H9 (cell line): ENCODE measurements at regions not wholly inside any gene's neighbourhood (a gene's known extent, or its start where the extent isn't known, plus 50 kb on each side); places are given as distances from the start of the nearest gene placed in this dataset.

Experiments
- DNase-seq: peaks from one replicate; pipeline ENCODE4 v3.0.0-alpha.2; 2017
- H2AFZ ChIP-seq: one replicate; pipeline ENCODE4 v1.6.1; 2013; ENCODE audit warnings: mild to moderate bottlenecking, low read length, control low read depth, moderate library complexity
- H2AK5ac ChIP-seq: 2 replicates; pipeline ENCODE4 v1.6.1; 2013; ENCODE audit warnings: low read length, control low read depth, mixed read lengths; ENCODE audit not compliant: insufficient read length
- H2BK120ac ChIP-seq: one replicate; pipeline ENCODE4 v1.6.1; 2013; ENCODE audit warnings: low read depth, mild to moderate bottlenecking, low read length, control low read depth, inconsistent platforms; ENCODE audit not compliant: poor library complexity, severe bottlenecking
- H2BK12ac ChIP-seq: 2 replicates; pipeline ENCODE4 v1.6.1; 2013; ENCODE audit warnings: low read length, control low read depth, mixed read lengths, low read depth; ENCODE audit not compliant: insufficient read length
- H2BK15ac ChIP-seq: 2 replicates; pipeline ENCODE4 v1.6.1; 2013; ENCODE audit warnings: low read depth, low read length, control low read depth
- H2BK20ac ChIP-seq: one replicate; pipeline ENCODE4 v1.6.1; 2013; ENCODE audit warnings: low read depth, mild to moderate bottlenecking, low read length, control low read depth, inconsistent platforms; ENCODE audit not compliant: poor library complexity, severe bottlenecking
- H2BK5ac ChIP-seq: 2 replicates; pipeline ENCODE4 v1.6.1; 2013; ENCODE audit warnings: low read length, control low read depth, mixed read lengths; ENCODE audit not compliant: insufficient read length
- H3K14ac ChIP-seq: 2 replicates; pipeline ENCODE4 v1.6.1; 2013; ENCODE audit warnings: low read length, control low read depth; ENCODE audit not compliant: insufficient read depth
- H3K18ac ChIP-seq: 2 replicates; pipeline ENCODE4 v1.6.1; 2013; ENCODE audit warnings: low read depth, mild to moderate bottlenecking, mixed read lengths, low read length, control low read depth; ENCODE audit not compliant: insufficient read length
- H3K23ac ChIP-seq: 2 replicates; pipeline ENCODE4 v1.6.1; 2013; ENCODE audit warnings: low read length, control low read depth, mixed read lengths, low read depth; ENCODE audit not compliant: insufficient read length
- H3K23me2 ChIP-seq: 2 replicates; pipeline ENCODE4 v1.6.1; 2013; ENCODE audit warnings: low read depth, mild to moderate bottlenecking, mixed read lengths, low read length, control low read depth; ENCODE audit not compliant: insufficient read length, poor library complexity, severe bottlenecking
- H3K27ac ChIP-seq: 2 replicates; pipeline ENCODE4 v1.5.1; 2013; ENCODE audit warnings: low read length, control low read depth, mixed read lengths, low read depth; ENCODE audit not compliant: insufficient read length
- H3K27me3 ChIP-seq: 2 replicates; pipeline ENCODE4 v1.6.1; 2013; ENCODE audit warnings: low read length, control low read depth, inconsistent platforms; ENCODE audit not compliant: insufficient read depth
- H3K4ac ChIP-seq: 2 replicates; pipeline ENCODE4 v1.6.1; 2013; ENCODE audit warnings: low read depth, mild to moderate bottlenecking, control low read depth, inconsistent platforms, low read length, moderate library complexity
- H3K4me1 ChIP-seq: 2 replicates; pipeline ENCODE4 v1.6.1; 2013; ENCODE audit warnings: low read length, control low read depth, inconsistent platforms; ENCODE audit not compliant: insufficient read depth
- H3K4me2 ChIP-seq: 2 replicates; pipeline ENCODE4 v1.6.1; 2013; ENCODE audit warnings: low read length, control low read depth, mixed read lengths; ENCODE audit not compliant: insufficient read length, insufficient read depth
- H3K56ac ChIP-seq: 2 replicates; pipeline ENCODE4 v1.6.1; 2013; ENCODE audit warnings: low read depth, mild to moderate bottlenecking, mixed read lengths, low read length, control low read depth; ENCODE audit not compliant: insufficient read length
- H3K79me1 ChIP-seq: 2 replicates; pipeline ENCODE4 v1.6.1; 2013; ENCODE audit warnings: low read depth, mild to moderate bottlenecking, moderate library complexity, low read length, control low read depth, inconsistent platforms; ENCODE audit not compliant: insufficient read depth, poor library complexity, severe bottlenecking
- H3K79me2 ChIP-seq: 2 replicates; pipeline ENCODE4 v1.6.1; 2013; ENCODE audit warnings: low read length, control low read depth, inconsistent platforms; ENCODE audit not compliant: insufficient read depth
- H3K9ac ChIP-seq: 2 replicates; pipeline ENCODE4 v1.6.1; 2013; ENCODE audit warnings: low read length, control low read depth, mixed read lengths; ENCODE audit not compliant: insufficient read length; ENCODE audit errors: extremely low read depth
- H3K9me3 ChIP-seq: one replicate; pipeline ENCODE4 v1.6.1; 2013; ENCODE audit warnings: low read depth, low read length, inconsistent platforms; ENCODE audit not compliant: control insufficient read depth
- H3T11ph ChIP-seq: one replicate; pipeline ENCODE4 v1.6.1; 2013; ENCODE audit warnings: mild to moderate bottlenecking, low read length, control low read depth, inconsistent platforms
- H4K20me1 ChIP-seq: one replicate; pipeline ENCODE4 v1.6.1; 2013; ENCODE audit not compliant: control insufficient read depth, insufficient read length, insufficient read depth
- H4K5ac ChIP-seq: 2 replicates; pipeline ENCODE4 v1.6.1; 2013; ENCODE audit warnings: low read depth, mild to moderate bottlenecking, mixed read lengths, low read length, control low read depth; ENCODE audit not compliant: insufficient read length
- H4K8ac ChIP-seq: replicated peaks from 2 replicates; pipeline ENCODE4 v1.6.1; 2013; ENCODE audit warnings: low read length, control low read depth, mixed read lengths, low read depth; ENCODE audit not compliant: insufficient read length
- H4K91ac ChIP-seq: 2 replicates; pipeline ENCODE4 v1.6.1; 2013; ENCODE audit warnings: low read depth, mild to moderate bottlenecking, moderate library complexity, mixed read lengths, low read length, control low read depth; ENCODE audit not compliant: insufficient read length
- H3K27ac Mint-ChIP-seq, 3 experiments: 2 replicates in 2 of 3; 3 replicates in 1 of 3; pipeline ENCODE4 v1.8.0; 2020 to 2021; ENCODE audit warnings: mixed read lengths in 3 of 3, mild to moderate bottlenecking in 1 of 3, moderate library complexity in 1 of 3
- H3K27me3 Mint-ChIP-seq: 2 replicates; pipeline ENCODE4 v1.8.0; 2021; ENCODE audit warnings: low read depth, mild to moderate bottlenecking, moderate library complexity, mixed read lengths
- H3K36me3 Mint-ChIP-seq, 3 experiments: 2 replicates in 2 of 3; 3 replicates in 1 of 3; pipeline ENCODE4 v1.8.0; 2020 to 2021; ENCODE audit warnings: low read depth in 3 of 3, mixed read lengths in 3 of 3; ENCODE audit not compliant: insufficient read depth in 1 of 3
- H3K4me1 Mint-ChIP-seq, 2 experiments: 2 replicates each; pipeline ENCODE4 v1.8.0; 2020; ENCODE audit warnings: mixed read lengths in 2 of 2
- H3K4me3 Mint-ChIP-seq, 2 experiments: 2 replicates in 1 of 2; 3 replicates in 1 of 2; pipeline ENCODE4 v1.8.0; 2020 to 2021; ENCODE audit warnings: mild to moderate bottlenecking in 2 of 2, mixed read lengths in 2 of 2, moderate library complexity in 1 of 2
- H3K9me3 Mint-ChIP-seq, 2 experiments: 2 replicates in 1 of 2; 3 replicates in 1 of 2; pipeline ENCODE4 v1.8.0; 2020; ENCODE audit warnings: mild to moderate bottlenecking in 2 of 2, mixed read lengths in 2 of 2, moderate library complexity in 1 of 2
- WGBS: extraction: QIAGEN DNeasy Blood & Tissue Kit; methylation state at CpG from one replicate; pipeline ENCODE4 v1.1.7; 2013; ENCODE audit warnings: missing lambda C conversion rate, low lambda C conversion rate, mixed read lengths; ENCODE audit not compliant: insufficient read length; ENCODE audit errors: extremely low coverage; 5-methylcytosine and 5-hydroxymethylcytosine counted together
- TF ChIP-seq, protein P1 (sequence below): fragments of 200-600 bp; sonication (generic); conservative IDR thresholded peaks from 3 replicates; pipeline ENCODE4 v1.8.0; 2021; ENCODE audit warnings: antibody characterized with exemption, mild to moderate bottlenecking

DNA sequence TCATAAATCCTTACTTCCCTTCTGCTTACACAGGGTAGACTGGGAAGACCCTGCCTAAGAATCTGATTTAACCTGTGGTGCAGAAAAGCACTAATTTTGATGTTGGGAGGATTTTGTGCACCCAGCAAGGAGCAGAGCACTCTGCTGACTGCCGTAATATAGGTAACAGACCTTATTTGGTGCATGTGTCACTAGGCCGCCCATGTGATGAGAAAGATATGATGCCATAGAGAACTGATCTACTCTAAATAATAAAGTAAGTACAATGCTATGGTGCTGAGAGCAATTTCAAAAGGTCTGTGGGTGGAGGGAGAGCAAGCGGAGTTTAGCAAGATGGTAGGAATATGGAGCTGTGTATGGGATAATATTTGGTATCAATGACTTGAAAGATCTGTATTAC is 1663.6 kb upstream of the SEL1L start:
- H2BK12ac ChIP-seq = no peak overlapping the region
- TF ChIP-seq, protein P1, sequence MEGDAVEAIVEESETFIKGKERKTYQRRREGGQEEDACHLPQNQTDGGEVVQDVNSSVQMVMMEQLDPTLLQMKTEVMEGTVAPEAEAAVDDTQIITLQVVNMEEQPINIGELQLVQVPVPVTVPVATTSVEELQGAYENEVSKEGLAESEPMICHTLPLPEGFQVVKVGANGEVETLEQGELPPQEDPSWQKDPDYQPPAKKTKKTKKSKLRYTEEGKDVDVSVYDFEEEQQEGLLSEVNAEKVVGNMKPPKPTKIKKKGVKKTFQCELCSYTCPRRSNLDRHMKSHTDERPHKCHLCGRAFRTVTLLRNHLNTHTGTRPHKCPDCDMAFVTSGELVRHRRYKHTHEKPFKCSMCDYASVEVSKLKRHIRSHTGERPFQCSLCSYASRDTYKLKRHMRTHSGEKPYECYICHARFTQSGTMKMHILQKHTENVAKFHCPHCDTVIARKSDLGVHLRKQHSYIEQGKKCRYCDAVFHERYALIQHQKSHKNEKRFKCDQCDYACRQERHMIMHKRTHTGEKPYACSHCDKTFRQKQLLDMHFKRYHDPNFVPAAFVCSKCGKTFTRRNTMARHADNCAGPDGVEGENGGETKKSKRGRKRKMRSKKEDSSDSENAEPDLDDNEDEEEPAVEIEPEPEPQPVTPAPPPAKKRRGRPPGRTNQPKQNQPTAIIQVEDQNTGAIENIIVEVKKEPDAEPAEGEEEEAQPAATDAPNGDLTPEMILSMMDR = no peak
- H3K4me2 ChIP-seq = no peak overlapping the region
- H3K79me2 ChIP-seq = no peaks in the 10 kb centered on the region
- H3K9me3 Mint-ChIP-seq = peaks cover 0 to 3% of the 10 kb centered on the region in 2 experiments; a peak in 2 of 5 replicates
- no peak overlapping the region for H2BK5ac ChIP-seq
- H2BK15ac ChIP-seq = no peak overlapping the region
- no peak overlapping the region for H2AK5ac ChIP-seq
- H3K9ac ChIP-seq = no peak overlapping the region
- no peak overlapping the region for H4K91ac ChIP-seq
- H3K4me1 ChIP-seq = no peaks in the 10 kb centered on the region; the same call in 1 of the 2 replicates
- H4K8ac ChIP-seq = no peak overlapping the region
- H3K27me3 Mint-ChIP-seq = no peaks in the 10 kb centered on the region
- no peak for DNase-seq
- no peaks in the 10 kb centered on the region for H3K23me2 ChIP-seq
- no peaks in the 10 kb centered on the region for H3K79me1 ChIP-seq
- no peak overlapping the region for H3K18ac ChIP-seq
- no peak overlapping the region for H3K4ac ChIP-seq
- no peak overlapping the region for H3T11ph ChIP-seq
- no peak overlapping the region for H3K27ac Mint-ChIP-seq
- H3K9me3 ChIP-seq = no peaks in the 10 kb centered on the region
- no peak overlapping the region for H2AFZ ChIP-seq
- no peak overlapping the region for H3K56ac ChIP-seq
- no peak overlapping the region for H3K4me3 Mint-ChIP-seq
- H2BK20ac ChIP-seq = no peak overlapping the region
- no peak overlapping the region for H4K5ac ChIP-seq
- H3K36me3 Mint-ChIP-seq = no peaks in the 10 kb centered on the region; a peak in 1 of 7 replicates
- no peak overlapping the region for H2BK120ac ChIP-seq
- H4K20me1 ChIP-seq = no peaks in the 10 kb centered on the region
- no peaks in the 10 kb centered on the region for H3K27me3 ChIP-seq
- no peak overlapping the region for H3K27ac ChIP-seq
- no CpG with 5 or more reads among the region's 3 CpGs for WGBS
- no peak overlapping the region for H3K14ac ChIP-seq
- peaks cover 8 to 14% of the 10 kb centered on the region in 2 experiments for H3K4me1 Mint-ChIP-seq
- H3K23ac ChIP-seq = no peak overlapping the region
